Fibroblast of pulmonary artery (primary cell): ENCODE measurements at regions not wholly inside any gene's neighbourhood (a gene's known extent, or its start where the extent isn't known, plus 50 kb on each side); places are given as distances from the start of the nearest gene placed in this dataset.

Source experiments
- DNase-seq: peaks from one replicate; pipeline ENCODE4 v3.0.0-alpha.2; 2010; ENCODE audit warnings: low read depth
- H3K4me3 ChIP-seq: replicated peaks from 2 replicates; pipeline ENCODE4 v1.5.1; 2011; ENCODE audit warnings: low read depth, mild to moderate bottlenecking, control low read depth, low read length, moderate library complexity
- TF ChIP-seq, protein P1 (sequence below): IDR thresholded peaks from 2 replicates; pipeline ENCODE4 v1.5.1; 2011; ENCODE audit warnings: mild to moderate bottlenecking, control low read depth, low read length, inconsistent platforms; ENCODE audit errors: missing control alignments

DNA sequence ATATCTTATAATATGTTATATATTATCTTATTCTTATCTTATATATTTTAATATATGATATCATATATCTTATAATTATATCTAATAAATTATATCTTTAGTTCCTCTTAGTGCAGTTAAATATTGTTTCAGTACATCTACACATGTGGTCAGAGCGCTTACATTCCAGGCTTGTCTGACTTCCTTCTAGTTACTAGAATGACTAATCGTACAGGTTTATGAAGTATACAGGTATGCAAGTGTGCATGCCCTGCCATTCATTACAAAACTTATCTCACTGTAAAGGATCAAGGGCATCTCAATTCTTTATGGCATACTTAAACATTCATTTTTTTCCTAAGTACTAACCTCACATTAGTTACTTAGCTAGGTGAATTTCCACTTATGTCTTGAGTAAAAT is 1278.0 kb upstream of the MAP3K7 start:
- no peak overlapping the region for H3K4me3 ChIP-seq
- TF ChIP-seq, protein P1, sequence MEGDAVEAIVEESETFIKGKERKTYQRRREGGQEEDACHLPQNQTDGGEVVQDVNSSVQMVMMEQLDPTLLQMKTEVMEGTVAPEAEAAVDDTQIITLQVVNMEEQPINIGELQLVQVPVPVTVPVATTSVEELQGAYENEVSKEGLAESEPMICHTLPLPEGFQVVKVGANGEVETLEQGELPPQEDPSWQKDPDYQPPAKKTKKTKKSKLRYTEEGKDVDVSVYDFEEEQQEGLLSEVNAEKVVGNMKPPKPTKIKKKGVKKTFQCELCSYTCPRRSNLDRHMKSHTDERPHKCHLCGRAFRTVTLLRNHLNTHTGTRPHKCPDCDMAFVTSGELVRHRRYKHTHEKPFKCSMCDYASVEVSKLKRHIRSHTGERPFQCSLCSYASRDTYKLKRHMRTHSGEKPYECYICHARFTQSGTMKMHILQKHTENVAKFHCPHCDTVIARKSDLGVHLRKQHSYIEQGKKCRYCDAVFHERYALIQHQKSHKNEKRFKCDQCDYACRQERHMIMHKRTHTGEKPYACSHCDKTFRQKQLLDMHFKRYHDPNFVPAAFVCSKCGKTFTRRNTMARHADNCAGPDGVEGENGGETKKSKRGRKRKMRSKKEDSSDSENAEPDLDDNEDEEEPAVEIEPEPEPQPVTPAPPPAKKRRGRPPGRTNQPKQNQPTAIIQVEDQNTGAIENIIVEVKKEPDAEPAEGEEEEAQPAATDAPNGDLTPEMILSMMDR, result no peak
- no peak for DNase-seq

DNA sequence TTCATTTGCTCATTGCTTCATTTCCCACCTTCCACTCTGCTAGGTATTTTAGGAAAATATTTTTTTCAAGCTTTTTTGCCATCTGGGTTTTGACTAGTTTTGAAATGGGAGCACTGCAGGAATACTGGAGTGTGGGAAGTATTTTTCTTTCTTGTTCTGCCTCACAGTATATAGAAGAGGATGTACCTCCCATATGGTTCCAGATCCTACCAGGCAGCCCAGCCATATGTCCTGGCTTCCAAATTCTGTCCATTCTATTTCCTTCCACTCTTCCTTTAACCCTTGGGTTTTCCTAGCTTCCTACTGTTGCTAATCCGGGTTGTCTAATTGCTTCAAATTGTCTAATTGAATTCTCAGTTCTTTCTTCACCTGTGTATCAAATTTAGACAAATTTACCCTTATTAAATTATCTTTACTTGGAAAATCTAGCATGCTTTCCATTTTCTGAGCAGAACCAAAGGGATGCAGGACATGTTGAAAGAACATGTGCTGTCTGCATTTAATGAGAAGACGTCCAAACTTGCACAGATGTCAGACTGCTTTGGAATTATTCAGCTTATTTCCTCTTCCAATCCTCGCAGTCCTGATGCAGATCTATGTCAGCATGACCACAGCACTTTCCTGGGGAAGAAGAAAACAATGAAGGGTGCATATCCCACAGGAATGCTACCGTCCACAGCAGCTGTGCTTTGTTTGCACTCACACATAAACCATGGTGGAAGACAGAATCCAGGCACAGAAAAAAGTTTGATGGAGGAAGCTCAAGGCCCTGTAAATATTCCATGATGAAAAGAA is 1273.9 kb upstream of the MAP3K7 start:
- TF ChIP-seq, protein P1, result no peak
- peak; percentile 1 for DNase-seq

DNA sequence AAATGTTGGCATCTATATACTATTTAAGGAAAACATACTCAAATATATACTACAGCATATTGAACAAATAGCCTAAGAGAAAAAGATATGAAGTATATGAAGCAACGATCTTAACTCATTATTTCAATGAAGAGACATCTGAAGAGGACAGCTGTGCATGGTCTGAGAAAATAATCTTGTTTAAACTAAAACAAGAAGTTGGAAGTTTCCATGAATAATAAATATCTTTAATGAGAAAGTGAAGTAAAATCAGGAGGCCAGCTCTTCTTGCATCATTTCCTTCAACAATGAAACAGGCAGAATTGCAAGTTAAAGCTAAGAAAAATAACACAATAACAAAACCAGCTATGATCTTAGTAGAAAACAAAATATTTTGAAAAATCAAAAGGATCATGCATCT is 1265.4 kb upstream of the MAP3K7 start:
- DNase-seq, result no peak
- no peak overlapping the region for H3K4me3 ChIP-seq
- TF ChIP-seq, protein P1, result no peak

More for the DNA sequence above, 1273.9 kb upstream of the MAP3K7 start:
- H3K4me3 ChIP-seq, result no peak overlapping the region

DNA sequence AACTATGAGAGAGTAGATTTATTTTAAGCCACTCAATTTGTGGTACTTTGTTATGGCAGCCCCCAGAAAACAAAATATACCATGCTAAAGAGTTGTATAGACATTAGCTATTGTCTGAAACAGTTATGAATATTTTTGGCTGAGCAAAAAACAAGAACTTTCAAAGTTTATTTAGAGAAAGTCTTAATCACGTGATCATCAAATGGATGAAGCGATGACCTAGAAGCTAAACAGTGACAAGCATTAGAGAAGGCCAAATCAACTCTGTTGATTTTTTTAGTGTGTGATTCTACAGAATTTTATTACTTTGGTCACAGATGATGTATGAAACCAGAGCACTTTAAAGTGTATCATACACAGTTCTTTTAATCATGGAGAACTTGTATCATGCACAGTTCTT is 1247.9 kb upstream of the MAP3K7 start:
- no peak for DNase-seq
- TF ChIP-seq, protein P1, result no peak
- H3K4me3 ChIP-seq, result no peak overlapping the region

DNA sequence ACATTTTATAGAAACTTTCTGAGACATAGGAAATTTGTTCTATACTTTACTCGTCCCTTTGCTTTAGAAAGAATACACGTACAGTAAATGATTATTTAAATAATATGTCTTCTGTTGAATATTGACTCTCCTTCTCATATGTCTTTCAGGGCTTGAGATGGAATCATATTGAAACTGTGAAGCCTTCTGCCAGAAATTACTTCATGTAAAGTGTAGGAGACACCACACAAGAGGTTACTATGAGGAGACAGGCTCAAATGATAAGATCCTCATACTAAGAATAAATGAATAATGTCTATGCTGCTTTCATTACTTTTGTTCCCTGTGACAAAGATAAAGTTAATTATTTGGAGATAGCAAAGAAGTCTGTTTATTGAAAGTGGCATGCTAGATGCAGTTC is 1240.3 kb upstream of the MAP3K7 start:
- TF ChIP-seq, protein P1, result no peak
- no peak overlapping the region for H3K4me3 ChIP-seq
- DNase-seq, result no peak

DNA sequence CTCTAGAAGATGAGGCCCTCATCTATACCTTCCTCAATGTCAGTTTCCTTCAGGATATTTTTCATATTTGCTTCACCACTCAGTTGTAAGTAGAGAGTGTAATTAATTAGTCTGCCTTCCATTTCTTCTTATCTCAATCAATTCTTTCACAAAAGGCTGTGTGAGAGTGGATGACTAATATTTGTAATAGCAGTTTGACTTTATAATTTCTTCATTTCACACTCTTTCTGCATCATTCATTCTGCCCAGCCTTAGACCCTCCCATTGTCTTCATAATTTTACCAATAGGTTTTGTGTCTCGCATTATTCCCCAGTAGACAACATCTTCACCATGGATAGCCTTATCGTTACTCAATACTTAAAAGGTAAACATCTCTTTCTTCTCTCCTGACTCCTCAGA is 1239.3 kb upstream of the MAP3K7 start:
- TF ChIP-seq, protein P1, result no peak

DNA sequence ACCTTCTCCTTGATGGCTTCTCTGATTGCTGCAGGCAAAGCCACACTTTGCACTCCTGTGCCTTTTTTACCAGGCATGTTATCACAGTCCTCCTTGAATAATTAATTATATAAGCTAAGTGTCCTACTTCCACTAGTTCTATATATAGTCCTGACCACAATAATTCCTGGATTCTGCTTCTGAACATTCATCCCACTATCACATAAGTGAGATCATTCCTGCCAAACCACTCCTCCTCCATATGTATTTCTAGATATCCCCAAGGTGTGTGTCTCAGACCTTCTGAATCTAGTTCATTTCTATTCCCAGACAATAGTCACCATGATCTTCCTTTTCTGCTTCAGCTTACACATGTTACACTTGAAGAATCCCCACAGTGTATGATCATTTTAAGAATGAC is 1237.5 kb upstream of the MAP3K7 start:
- TF ChIP-seq, protein P1, result no peak
- H3K4me3 ChIP-seq, result no peak overlapping the region
- DNase-seq, result no peak

More for the DNA sequence above, 1239.3 kb upstream of the MAP3K7 start:
- no peak overlapping the region for H3K4me3 ChIP-seq
- DNase-seq, result no peak
